CD4-positive, alpha-beta T cell treated with Interleukin-12 subunit alpha and Interleukin-12 subunit beta, for 1 hour (primary cell): ENCODE measurements at regions not wholly inside any gene's neighbourhood (a gene's known extent, or its start where the extent isn't known, plus 50 kb on each side); places are given as distances from the start of the nearest gene placed in this dataset.
A peak's percentile ranks its signal among the peaks of the same experiment; 100 is the strongest.
"Not testable (repeated sequence)": the region's sequence is repeated elsewhere in the genome, so short reads cannot be mapped to it uniquely, and the experiment has no call there.

Experiments used
- DNase-seq: peaks from one replicate; pipeline ENCODE4 v3.0.0-alpha.2; 2020

- not testable (repeated sequence) for DNase-seq
Measured at GRCh38 chr2:89026296-89026695, 334.8 kb downstream of the RPIA start.

GRCh38 chr2:89027115-89027514 is 335.6 kb downstream of the RPIA start:
- not testable (repeated sequence) for DNase-seq

- not testable (repeated sequence) for DNase-seq
Measured at GRCh38 chr2:89027536-89027935, 336.1 kb downstream of the RPIA start.

GRCh38 chr2:89029257-89029656 is 337.8 kb downstream of the RPIA start:
- DNase-seq = not testable (repeated sequence)

- peak; percentile 13 for DNase-seq
Measured at GRCh38 chr2:89048138-89049066, 356.9 kb downstream of the RPIA start.

GRCh38 chr2:89058616-89059015 is 367.1 kb downstream of the RPIA start:
- DNase-seq = not testable (repeated sequence)

GRCh38 chr2:89061174-89061573 is 369.7 kb downstream of the RPIA start:
- DNase-seq = not testable (repeated sequence)

GRCh38 chr2:89076771-89077170 is 385.3 kb downstream of the RPIA start:
- not testable (repeated sequence) for DNase-seq

- not testable (repeated sequence) for DNase-seq
Measured at GRCh38 chr2:89092911-89093310, 401.4 kb downstream of the RPIA start.

GRCh38 chr2:89095060-89095459 is 403.6 kb downstream of the RPIA start:
- not testable (repeated sequence) for DNase-seq

- DNase-seq = not testable (repeated sequence)
Measured at GRCh38 chr2:89102587-89102986, 411.1 kb downstream of the RPIA start.

GRCh38 chr2:89106369-89107019 is 415.0 kb downstream of the RPIA start:
- DNase-seq = not testable (repeated sequence)

- DNase-seq = not testable (repeated sequence)
Measured at GRCh38 chr2:89112434-89112833, 421.0 kb downstream of the RPIA start.

GRCh38 chr2:89113286-89113685 is 421.8 kb downstream of the RPIA start:
- DNase-seq = not testable (repeated sequence)

GRCh38 chr2:89129440-89129839 is 438.0 kb downstream of the RPIA start:
- not testable (repeated sequence) for DNase-seq

- not testable (repeated sequence) for DNase-seq
Measured at GRCh38 chr2:89130665-89131308, 439.3 kb downstream of the RPIA start.

- not testable (repeated sequence) for DNase-seq
Measured at GRCh38 chr2:89142959-89143358, 451.5 kb downstream of the RPIA start.

- DNase-seq = not testable (repeated sequence)
Measured at GRCh38 chr2:89145342-89145741, 453.9 kb downstream of the RPIA start.

GRCh38 chr2:89148256-89148655 is 456.8 kb downstream of the RPIA start:
- not testable (repeated sequence) for DNase-seq

- DNase-seq = not testable (repeated sequence)
Measured at GRCh38 chr2:89151699-89152098, 460.2 kb downstream of the RPIA start.

GRCh38 chr2:89152501-89152900 is 461.0 kb downstream of the RPIA start:
- not testable (repeated sequence) for DNase-seq

GRCh38 chr2:89153210-89153609 is 461.7 kb downstream of the RPIA start:
- DNase-seq = not testable (repeated sequence)

- DNase-seq = not testable (repeated sequence)
Measured at GRCh38 chr2:89154247-89154682, 462.8 kb downstream of the RPIA start.
